ENCODE measurements at regions not wholly inside any gene's neighbourhood (a gene's known extent, or its start where the extent isn't known, plus 50 kb on each side); places are given as distances from the start of the nearest gene placed in this dataset.

- no peaks in the 10 kb centered on the region for H3K36me3 ChIP-seq (ENCODE audit: control insufficient read depth, insufficient read depth, low read length)
- TF ChIP-seq CTCF (IDR thresholded peaks at IDR 0.05; ENCODE audit: insufficient read depth, low read length, poor library complexity, severe bottlenecking): no peak
- peaks cover 2% of the 10 kb centered on the region for H3K27me3 ChIP-seq (ENCODE audit: control insufficient read depth, insufficient read depth, low read length)
- DNase-seq (ENCODE audit: low read depth): no peak
- H3K4me3 ChIP-seq (ENCODE audit: low read depth, low read length): no peak overlapping the region
These were observed 225.3 kb upstream of the TLE4 start for GRCh38 chr9:79346350-79347020.

- Histone ChIP-seq H3K27me3 (ENCODE audit: control insufficient read depth, insufficient read depth, low read length) (peaks cover 2% of the 10 kb centered on the region), H3K36me3 (ENCODE audit: control insufficient read depth, insufficient read depth, low read length) (no peaks in the 10 kb centered on the region), H3K4me3 (ENCODE audit: low read depth, low read length) (no peak overlapping the region)
- no peak for DNase-seq (ENCODE audit: low read depth)
- no peak for TF ChIP-seq CTCF (IDR thresholded peaks at IDR 0.05; ENCODE audit: insufficient read depth, low read length, poor library complexity, severe bottlenecking)
These were observed 219.4 kb upstream of the TLE4 start for GRCh38 chr9:79352322-79352721.

GRCh38 chr9:79353856-79354520 lies 217.8 kb upstream of the TLE4 start:
- DNase-seq (ENCODE audit: low read depth): peak; percentile 16
- H3K4me3 ChIP-seq (ENCODE audit: low read depth, low read length): no peak overlapping the region
- no peak for TF ChIP-seq CTCF (IDR thresholded peaks at IDR 0.05; ENCODE audit: insufficient read depth, low read length, poor library complexity, severe bottlenecking)
- H3K27me3 ChIP-seq (ENCODE audit: control insufficient read depth, insufficient read depth, low read length): no peaks in the 10 kb centered on the region
- no peaks in the 10 kb centered on the region for H3K36me3 ChIP-seq (ENCODE audit: control insufficient read depth, insufficient read depth, low read length)

- H3K36me3 ChIP-seq (ENCODE audit: control insufficient read depth, insufficient read depth, low read length): no peaks in the 10 kb centered on the region
- H3K4me3 ChIP-seq (ENCODE audit: low read depth, low read length): no peak overlapping the region
- DNase-seq (ENCODE audit: low read depth): no peak
- no peak for TF ChIP-seq CTCF (IDR thresholded peaks at IDR 0.05; ENCODE audit: insufficient read depth, low read length, poor library complexity, severe bottlenecking)
- H3K27me3 ChIP-seq (ENCODE audit: control insufficient read depth, insufficient read depth, low read length): no peaks in the 10 kb centered on the region
These were observed 214.6 kb upstream of the TLE4 start for GRCh38 chr9:79357194-79357593.

GRCh38 chr9:79357616-79358015 lies 214.1 kb upstream of the TLE4 start:
- no peak for TF ChIP-seq CTCF (IDR thresholded peaks at IDR 0.05; ENCODE audit: insufficient read depth, low read length, poor library complexity, severe bottlenecking)
- DNase-seq (ENCODE audit: low read depth): no peak
- Histone ChIP-seq H3K36me3 (ENCODE audit: control insufficient read depth, insufficient read depth, low read length) (no peaks in the 10 kb centered on the region), H3K4me3 (ENCODE audit: low read depth, low read length) (no peak overlapping the region), H3K27me3 (ENCODE audit: control insufficient read depth, insufficient read depth, low read length) (no peaks in the 10 kb centered on the region)
